ENCODE measurements at regions not wholly inside any gene's neighbourhood (a gene's known extent, or its start where the extent isn't known, plus 50 kb on each side); places are given as distances from the start of the nearest gene placed in this dataset.

DNA sequence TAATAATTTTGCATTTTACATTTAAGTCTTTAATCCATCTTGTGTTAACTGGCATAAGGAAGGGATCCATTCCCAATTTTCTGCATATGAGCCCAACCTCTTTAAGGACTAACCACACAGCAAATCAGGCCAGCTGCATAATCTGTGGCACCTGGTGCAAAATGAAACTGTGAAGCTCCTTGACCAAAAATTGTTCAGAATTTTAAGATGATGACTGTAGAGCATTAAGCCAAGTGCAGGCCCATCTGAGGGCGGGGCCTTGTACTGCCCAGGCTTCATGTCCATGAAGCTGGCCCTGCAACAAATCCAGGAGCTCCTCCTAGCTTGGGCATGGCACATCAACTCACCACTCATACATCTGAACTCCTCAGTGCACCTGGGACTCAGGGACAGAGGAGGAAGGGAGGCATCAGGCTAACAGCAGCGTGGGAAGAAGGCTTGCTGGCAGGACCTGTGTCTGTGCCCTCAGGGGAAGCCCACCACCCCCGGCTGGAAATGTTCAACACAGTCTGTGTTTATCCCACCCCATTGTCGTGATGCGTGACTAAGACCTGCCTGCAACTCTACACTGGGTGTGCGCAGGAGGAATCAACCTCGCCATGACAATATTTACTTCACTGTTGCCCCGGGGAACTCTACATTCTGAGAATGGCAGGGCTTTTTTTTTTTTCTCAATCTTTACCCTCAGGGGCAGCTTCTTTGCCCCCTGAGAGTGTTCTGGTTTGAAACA is 128.9 kb upstream of the SIX2 start:
- intact Hi-C loops (cut with micrococcal nuclease): no loop called here
- H3K36me3 Mint-ChIP-seq (ENCODE audit: low read depth): no peaks in the 10 kb centered on the region
- no peaks in the 10 kb centered on the region for H3K9me3 Mint-ChIP-seq
- ATAC-seq (no peak), DNase-seq (no peak)
- no peak overlapping the region for H3K4me3 Mint-ChIP-seq
- H3K27ac Mint-ChIP-seq: no peak overlapping the region
- TF ChIP-seq CTCF (IDR thresholded peaks at IDR 0.05): no peak
- POLR2A ChIA-PET: no interaction called here
- CTCF ChIA-PET: no interaction called here
- no peaks in the 10 kb centered on the region for H3K4me1 Mint-ChIP-seq (ENCODE audit: low read depth)
- H3K27me3 Mint-ChIP-seq: peaks cover 22% of the 10 kb centered on the region

DNA sequence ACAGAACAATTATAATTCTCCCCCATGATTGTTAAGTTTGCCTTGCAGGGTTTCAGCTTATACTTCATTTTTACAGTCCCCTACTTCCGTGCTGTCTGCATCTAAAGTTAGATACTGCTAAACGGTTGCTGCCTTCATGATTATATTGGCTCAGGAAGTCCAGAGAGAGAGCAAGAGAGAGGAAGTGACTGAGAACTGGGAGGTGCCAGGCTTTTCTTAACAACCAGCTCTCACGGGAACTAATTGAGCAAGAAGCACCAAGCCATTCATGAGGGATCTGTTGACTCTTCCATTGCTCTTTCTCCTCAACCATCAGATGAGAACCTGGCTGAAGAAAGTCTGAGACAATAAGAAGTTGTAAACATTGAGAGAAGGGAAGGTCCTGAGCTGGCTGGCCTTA is 125.5 kb upstream of the SIX2 start:
- ChIA-PET CTCF (interaction anchor here (0.7 kb wide), 1 partner anchor 655 kb away, joined by 3 read pairs; no protein-coding TSS in a partner anchor), POLR2A (no interaction called here)
- DNase-seq (no peak), ATAC-seq (no peak)
- Mint-ChIP-seq H3K4me1 (ENCODE audit: low read depth) (no peaks in the 10 kb centered on the region), H3K36me3 (ENCODE audit: low read depth) (no peaks in the 10 kb centered on the region), H3K27me3 (peaks cover 14% of the 10 kb centered on the region), H3K27ac (no peak overlapping the region), H3K4me3 (no peak overlapping the region), H3K9me3 (no peaks in the 10 kb centered on the region)
- no peak for TF ChIP-seq CTCF (IDR thresholded peaks at IDR 0.05)
- intact Hi-C loops (cut with micrococcal nuclease): no loop called here

DNA sequence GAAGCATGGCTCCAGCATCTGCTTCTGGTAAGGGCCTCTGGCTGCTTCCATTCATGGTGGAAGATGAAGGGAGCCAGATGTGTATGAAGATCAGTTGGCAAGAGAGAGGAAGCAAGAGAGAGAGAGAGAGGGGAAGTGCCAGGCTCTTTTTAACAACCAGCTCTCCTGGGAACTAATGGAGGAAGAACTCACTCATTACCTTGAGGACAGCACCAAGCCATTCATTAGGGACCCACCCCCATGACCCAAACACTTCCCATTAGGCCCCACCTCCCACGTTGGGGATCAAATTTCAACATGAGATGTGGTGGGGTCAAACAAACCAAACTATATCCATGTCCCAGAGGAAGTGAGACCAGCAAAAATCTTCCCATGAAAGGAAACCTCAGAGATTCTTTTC is 124.8 kb upstream of the SIX2 start:
- Mint-ChIP-seq H3K36me3 (ENCODE audit: low read depth) (no peaks in the 10 kb centered on the region), H3K27me3 (peaks cover 14% of the 10 kb centered on the region), H3K27ac (no peak overlapping the region), H3K4me1 (ENCODE audit: low read depth) (no peaks in the 10 kb centered on the region), H3K4me3 (no peak overlapping the region), H3K9me3 (no peaks in the 10 kb centered on the region)
- no peak for TF ChIP-seq CTCF (IDR thresholded peaks at IDR 0.05)
- no peak for DNase-seq
- ATAC-seq: no peak
- CTCF ChIA-PET: no interaction called here
- intact Hi-C loops (cut with micrococcal nuclease): no loop called here
- POLR2A ChIA-PET: no interaction called here

DNA sequence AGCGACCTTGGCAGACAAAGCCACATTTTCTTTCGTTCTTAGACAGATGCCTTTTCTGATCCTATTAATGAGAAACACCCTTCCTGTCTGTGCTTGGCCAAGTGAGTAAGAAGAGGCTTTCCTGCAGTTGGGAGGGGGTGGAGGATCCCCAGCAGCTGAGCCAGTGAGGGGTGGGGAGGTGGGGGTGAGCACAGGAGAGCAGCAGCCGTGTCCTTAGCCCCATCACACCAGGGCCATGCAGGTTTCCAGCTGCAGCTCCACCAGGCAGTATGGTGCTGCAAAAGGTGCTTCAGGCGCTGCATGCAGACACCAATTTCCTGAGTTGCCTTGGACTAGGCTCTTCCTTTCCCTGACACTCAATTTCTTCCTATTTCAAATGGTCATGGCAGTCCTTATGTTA is 123.3 kb upstream of the SIX2 start:
- no peak for TF ChIP-seq CTCF (IDR thresholded peaks at IDR 0.05)
- H3K27ac Mint-ChIP-seq: no peak overlapping the region
- H3K36me3 Mint-ChIP-seq (ENCODE audit: low read depth): no peaks in the 10 kb centered on the region
- H3K4me1 Mint-ChIP-seq (ENCODE audit: low read depth): no peaks in the 10 kb centered on the region
- no peak for ATAC-seq
- intact Hi-C loops (cut with micrococcal nuclease): no loop called here
- ChIA-PET CTCF (no interaction called here), POLR2A (interaction anchor here (0.6 kb wide), 1 partner anchor 24 kb away, joined by 3 read pairs; no protein-coding TSS in a partner anchor)
- H3K9me3 Mint-ChIP-seq: no peaks in the 10 kb centered on the region
- H3K4me3 Mint-ChIP-seq: no peak overlapping the region
- no peak for DNase-seq
- H3K27me3 Mint-ChIP-seq: peaks cover 13% of the 10 kb centered on the region

GRCh38 chr2:45131587-45131986 is 122.3 kb upstream of the SIX2 start:
- H3K27me3 Mint-ChIP-seq: peaks cover 4% of the 10 kb centered on the region
- H3K36me3 Mint-ChIP-seq (ENCODE audit: low read depth): no peaks in the 10 kb centered on the region
- no peaks in the 10 kb centered on the region for H3K4me1 Mint-ChIP-seq (ENCODE audit: low read depth)

More at GRCh38 chr2:45131587-45131986, 122.3 kb upstream of the SIX2 start:
- ChIA-PET CTCF (no interaction called here), POLR2A (no interaction called here)
- no peak for DNase-seq
- Mint-ChIP-seq H3K27ac (no peak overlapping the region), H3K4me3 (no peak overlapping the region), H3K9me3 (no peaks in the 10 kb centered on the region)
- intact Hi-C loops (cut with micrococcal nuclease): no loop called here
- ATAC-seq: no peak
- TF ChIP-seq CTCF (IDR thresholded peaks at IDR 0.05): no peak
